IPS-18a (cell line): ENCODE measurements at regions not wholly inside any gene's neighbourhood (a gene's known extent, or its start where the extent isn't known, plus 50 kb on each side); places are given as distances from the start of the nearest gene placed in this dataset.

Source experiments
- H3K27ac ChIP-seq: one replicate; pipeline ENCODE4 v1.5.1; 2013; ENCODE audit warnings: low read length
- H3K27me3 ChIP-seq: one replicate; pipeline ENCODE4 v1.6.1; 2013; ENCODE audit warnings: mild to moderate bottlenecking, low read length; ENCODE audit not compliant: control insufficient read depth, insufficient read depth
- H3K36me3 ChIP-seq: one replicate; pipeline ENCODE4 v1.6.1; 2013; ENCODE audit warnings: low read depth, low read length; ENCODE audit not compliant: control insufficient read depth
- H3K4me1 ChIP-seq: one replicate; pipeline ENCODE4 v1.6.1; 2013; ENCODE audit warnings: low read depth, low read length; ENCODE audit not compliant: control insufficient read depth
- H3K4me3 ChIP-seq: one replicate; pipeline ENCODE4 v1.5.1; 2013; ENCODE audit warnings: low read length
- H3K9ac ChIP-seq: one replicate; pipeline ENCODE4 v1.6.1; 2013; ENCODE audit warnings: mild to moderate bottlenecking, low read length, moderate library complexity
- H3K9me3 ChIP-seq: one replicate; pipeline ENCODE4 v1.6.1; 2013; ENCODE audit warnings: low read depth, low read length; ENCODE audit not compliant: control insufficient read depth

DNA sequence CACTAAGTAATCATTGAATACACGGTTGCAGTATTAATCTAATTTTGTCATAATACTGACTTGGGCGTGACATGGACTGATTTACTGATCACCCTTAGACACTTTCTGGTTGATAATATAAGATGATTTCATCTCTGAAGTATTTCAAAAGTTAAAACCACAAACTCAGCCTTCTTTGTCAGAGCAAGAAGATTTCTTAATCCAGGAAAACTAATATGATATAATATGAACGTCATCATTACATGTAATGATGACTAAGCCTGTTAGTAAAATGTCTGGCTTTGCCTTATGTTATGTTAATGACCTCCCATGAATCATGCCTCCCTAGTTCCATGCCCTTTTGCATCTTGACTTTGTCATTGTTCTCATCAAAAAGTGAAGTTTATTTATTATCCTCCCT, 1325.0 kb upstream of the CDH2 start:
- Histone ChIP-seq H3K36me3 (no peaks in the 10 kb centered on the region), H3K4me3 (no peak overlapping the region), H3K9ac (no peak overlapping the region), H3K27ac (no peak overlapping the region), H3K4me1 (no peaks in the 10 kb centered on the region), H3K27me3 (no peaks in the 10 kb centered on the region), H3K9me3 (no peaks in the 10 kb centered on the region)

DNA sequence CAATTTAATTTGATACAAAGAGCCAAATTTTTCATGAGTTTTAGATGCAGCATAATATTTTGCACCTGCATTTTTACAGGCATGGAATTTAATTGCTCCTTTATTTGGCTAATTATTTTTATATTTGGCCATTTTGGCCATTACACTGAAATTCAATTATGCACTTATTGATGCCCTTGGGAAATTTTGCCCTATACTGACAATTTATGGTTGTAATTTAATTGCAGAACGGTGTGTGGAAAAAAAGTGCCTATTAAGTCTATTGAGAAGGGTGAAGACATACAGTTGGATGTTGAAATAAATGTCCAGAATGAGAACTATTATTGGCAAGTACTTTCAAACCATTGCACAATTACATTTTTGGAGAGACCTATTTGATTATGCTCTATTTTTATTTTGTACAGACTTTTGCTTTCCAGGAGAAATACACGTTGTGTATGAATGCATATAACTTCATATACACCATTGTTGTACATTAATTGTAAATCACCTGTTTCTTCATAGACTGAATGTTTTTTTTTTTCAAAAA, 1319.3 kb upstream of the CDH2 start:
- H3K4me3 ChIP-seq = no peak overlapping the region
- no peaks in the 10 kb centered on the region for H3K36me3 ChIP-seq
- H3K27ac ChIP-seq = no peak overlapping the region
- H3K9me3 ChIP-seq = no peaks in the 10 kb centered on the region
- no peaks in the 10 kb centered on the region for H3K27me3 ChIP-seq
- no peak overlapping the region for H3K9ac ChIP-seq
- H3K4me1 ChIP-seq = peaks cover 3% of the 10 kb centered on the region

DNA sequence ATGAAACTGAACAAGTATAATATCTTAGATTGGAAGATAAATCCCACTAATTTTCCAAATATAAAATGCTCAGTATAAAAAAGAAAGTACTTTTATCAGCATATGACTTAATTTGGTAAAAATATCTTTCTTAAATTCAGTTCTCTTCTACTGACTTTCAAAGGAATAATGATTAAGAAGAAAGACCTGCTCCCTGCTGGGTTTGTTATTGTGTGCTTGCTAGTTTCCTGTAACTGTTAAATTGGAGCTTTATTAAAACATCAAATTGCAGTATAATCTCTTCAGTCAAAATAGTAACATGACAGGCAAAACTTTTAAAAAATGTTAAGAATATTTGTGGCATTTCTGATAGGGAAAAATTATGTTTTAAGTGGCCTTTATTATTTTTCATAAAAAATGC, 1317.4 kb upstream of the CDH2 start:
- H3K4me3 ChIP-seq = no peak overlapping the region
- no peaks in the 10 kb centered on the region for H3K27me3 ChIP-seq
- no peak overlapping the region for H3K9ac ChIP-seq
- no peaks in the 10 kb centered on the region for H3K9me3 ChIP-seq
- H3K4me1 ChIP-seq = peaks cover 3% of the 10 kb centered on the region
- H3K36me3 ChIP-seq = no peaks in the 10 kb centered on the region
- H3K27ac ChIP-seq = no peak overlapping the region

DNA sequence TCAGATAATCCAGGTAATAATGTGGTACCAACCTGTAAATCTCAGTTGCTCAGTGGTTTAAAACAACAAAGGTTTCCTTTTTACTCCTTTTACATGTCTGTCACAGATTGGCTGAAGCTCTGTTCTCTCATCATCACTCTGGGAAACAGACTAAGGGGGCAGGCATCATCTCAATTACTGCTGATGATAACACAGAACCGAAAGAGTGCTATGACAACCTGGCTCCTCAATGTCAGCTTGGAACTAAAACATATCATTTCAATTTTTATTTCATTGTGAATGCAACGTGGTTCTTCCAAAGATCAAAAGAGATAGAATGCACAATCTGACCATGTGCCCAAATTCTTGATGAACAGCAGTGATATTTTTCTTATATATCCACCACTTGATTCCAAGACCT, 1315.0 kb upstream of the CDH2 start:
- no peak overlapping the region for H3K4me3 ChIP-seq
- H3K4me1 ChIP-seq = peaks cover 3% of the 10 kb centered on the region
- H3K9me3 ChIP-seq = no peaks in the 10 kb centered on the region

DNA sequence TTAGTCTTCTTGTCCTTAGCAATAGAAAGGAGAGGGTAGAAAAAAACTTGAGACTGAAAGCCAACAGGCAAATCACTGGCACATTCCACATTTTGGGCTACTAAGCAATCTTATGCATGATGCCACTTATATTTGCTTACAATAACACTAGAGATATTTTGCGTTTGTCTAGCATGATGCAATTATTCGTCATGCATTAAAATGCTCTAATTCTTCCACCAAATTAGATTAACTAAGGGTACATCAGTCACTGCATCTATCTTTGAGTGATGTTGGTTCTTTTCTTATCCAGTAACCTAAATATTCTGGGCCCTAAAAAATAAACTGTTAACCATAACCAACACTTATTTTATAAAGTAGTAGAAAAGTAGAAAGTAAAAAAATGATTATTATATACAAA, 1311.7 kb upstream of the CDH2 start:
- Histone ChIP-seq H3K27me3 (no peaks in the 10 kb centered on the region), H3K36me3 (no peaks in the 10 kb centered on the region)

More for the DNA sequence above, 1315.0 kb upstream of the CDH2 start:
- H3K27me3 ChIP-seq = no peaks in the 10 kb centered on the region
- H3K9ac ChIP-seq = no peak overlapping the region
- H3K36me3 ChIP-seq = no peaks in the 10 kb centered on the region
- no peak overlapping the region for H3K27ac ChIP-seq

DNA sequence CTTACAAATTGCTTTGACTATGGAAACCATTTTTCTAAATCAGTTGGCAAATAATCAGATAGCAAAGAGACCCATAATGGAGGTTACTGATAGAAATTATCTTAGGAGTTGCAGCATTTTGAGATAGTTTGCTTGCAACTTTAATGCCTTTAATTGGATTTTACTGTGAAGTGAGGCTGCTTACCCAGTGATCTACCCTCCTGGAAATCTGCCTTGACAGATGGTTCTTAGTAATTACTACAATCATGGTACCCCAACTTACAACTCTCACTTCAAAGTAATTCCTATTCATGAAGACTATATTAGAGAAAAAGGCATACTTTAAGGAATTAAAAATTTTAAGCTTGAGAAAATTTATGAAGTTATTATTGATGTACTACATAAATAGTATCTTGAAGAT, 1288.6 kb upstream of the CDH2 start:
- no peaks in the 10 kb centered on the region for H3K4me1 ChIP-seq
- no peaks in the 10 kb centered on the region for H3K9me3 ChIP-seq
- no peak overlapping the region for H3K27ac ChIP-seq
- H3K4me3 ChIP-seq = no peak overlapping the region
- H3K36me3 ChIP-seq = no peaks in the 10 kb centered on the region
- no peaks in the 10 kb centered on the region for H3K27me3 ChIP-seq
- no peak overlapping the region for H3K9ac ChIP-seq

More for the DNA sequence above, 1311.7 kb upstream of the CDH2 start:
- H3K9ac ChIP-seq = no peak overlapping the region
- no peaks in the 10 kb centered on the region for H3K4me1 ChIP-seq
- no peak overlapping the region for H3K27ac ChIP-seq
- H3K9me3 ChIP-seq = no peaks in the 10 kb centered on the region
- no peak overlapping the region for H3K4me3 ChIP-seq

DNA sequence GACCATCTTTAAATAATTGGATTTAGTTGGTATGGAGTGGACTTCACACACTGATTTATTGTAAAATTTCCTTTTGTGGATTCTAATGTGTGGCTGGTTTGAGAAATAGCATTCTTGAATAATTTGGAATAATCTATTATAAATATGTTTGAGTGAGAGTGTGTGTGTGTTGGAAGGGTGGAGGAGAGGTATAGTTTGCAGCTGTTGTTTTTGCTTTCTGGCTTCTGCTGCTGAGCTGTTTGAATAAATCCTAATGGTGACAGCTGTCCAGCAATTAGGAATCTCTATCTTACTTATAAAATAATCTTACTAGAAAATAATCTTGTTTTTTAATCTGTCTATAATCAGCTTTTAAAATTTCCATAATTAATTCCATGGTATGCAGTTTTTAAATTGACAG, 1283.0 kb upstream of the CDH2 start:
- Histone ChIP-seq H3K4me3 (no peak overlapping the region), H3K9ac (no peak overlapping the region), H3K4me1 (no peaks in the 10 kb centered on the region), H3K9me3 (no peaks in the 10 kb centered on the region), H3K36me3 (no peaks in the 10 kb centered on the region), H3K27me3 (no peaks in the 10 kb centered on the region), H3K27ac (no peak overlapping the region)

DNA sequence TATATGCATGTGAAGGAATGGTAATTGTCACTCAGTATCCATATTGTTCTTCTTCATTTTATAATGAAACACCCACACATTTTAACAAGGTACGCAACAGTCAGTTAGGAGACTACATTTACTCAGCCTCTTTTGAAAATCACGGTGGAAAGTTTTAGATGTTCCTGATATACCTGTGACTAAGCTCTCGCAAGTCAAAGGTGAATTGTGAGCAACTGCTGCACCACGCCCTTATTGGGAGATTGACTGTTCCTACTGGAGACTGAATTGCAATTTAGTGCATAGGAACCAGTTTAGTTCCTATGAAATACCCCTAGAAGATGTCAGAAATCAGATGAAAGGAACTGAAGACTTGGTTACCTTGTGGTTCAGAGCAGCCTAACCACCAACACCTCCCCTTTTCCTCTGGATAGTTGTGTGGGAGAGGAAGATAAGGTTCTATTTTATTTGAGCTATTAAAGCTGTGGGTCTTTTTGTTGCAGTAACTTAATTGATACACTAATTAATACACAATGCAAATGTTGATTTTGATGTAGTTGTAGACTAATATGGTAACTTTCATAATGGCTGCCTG, 1280.5 kb upstream of the CDH2 start:
- Histone ChIP-seq H3K27ac (no peak overlapping the region), H3K27me3 (no peaks in the 10 kb centered on the region), H3K4me3 (no peak overlapping the region), H3K4me1 (no peaks in the 10 kb centered on the region), H3K9me3 (no peaks in the 10 kb centered on the region), H3K9ac (no peak overlapping the region), H3K36me3 (no peaks in the 10 kb centered on the region)

DNA sequence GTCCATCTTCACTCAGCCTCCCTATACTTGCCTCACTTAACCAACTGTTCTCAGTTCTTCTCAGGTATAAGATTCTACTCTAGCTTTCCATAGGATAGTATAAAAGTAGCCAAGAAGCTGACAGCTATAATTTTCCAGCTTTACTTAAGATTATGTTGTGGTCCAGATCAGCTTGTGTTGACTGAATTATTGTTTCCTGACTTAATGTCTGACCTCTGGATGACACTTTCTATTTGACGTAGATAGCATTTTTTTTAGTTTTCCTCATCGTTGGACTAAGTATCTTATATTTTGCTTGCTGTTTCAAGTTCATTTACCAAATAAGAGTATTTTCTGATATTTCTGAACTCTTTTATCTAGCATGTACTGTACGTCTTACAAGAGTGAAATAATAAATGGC, 1272.5 kb upstream of the CDH2 start:
- H3K4me1 ChIP-seq = no peaks in the 10 kb centered on the region
- H3K4me3 ChIP-seq = no peak overlapping the region
- H3K27ac ChIP-seq = no peak overlapping the region
- H3K9ac ChIP-seq = no peak overlapping the region
- no peaks in the 10 kb centered on the region for H3K36me3 ChIP-seq
- H3K27me3 ChIP-seq = no peaks in the 10 kb centered on the region
- no peaks in the 10 kb centered on the region for H3K9me3 ChIP-seq

DNA sequence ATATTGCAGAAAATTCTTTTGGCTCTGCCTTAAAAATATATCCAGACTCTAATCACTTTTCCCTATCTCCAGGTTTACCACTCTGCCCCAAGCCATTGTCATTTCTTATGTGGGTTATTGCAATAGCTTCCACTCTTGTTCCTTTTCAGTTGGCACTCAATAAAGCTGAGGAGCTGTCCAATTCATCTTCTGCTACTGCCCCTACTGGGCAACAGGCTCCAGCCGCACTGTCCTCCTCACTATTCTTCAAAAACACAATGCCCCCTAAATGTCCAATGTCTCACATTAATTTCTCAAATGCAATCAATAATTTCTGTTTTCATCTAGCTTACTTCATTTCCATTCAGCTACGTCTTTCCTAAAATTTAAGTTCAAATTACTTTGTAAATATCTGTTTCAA, 1262.5 kb upstream of the CDH2 start:
- Histone ChIP-seq H3K9me3 (no peaks in the 10 kb centered on the region), H3K27ac (no peak overlapping the region), H3K36me3 (no peaks in the 10 kb centered on the region), H3K9ac (no peak overlapping the region), H3K4me3 (no peak overlapping the region), H3K4me1 (no peaks in the 10 kb centered on the region), H3K27me3 (no peaks in the 10 kb centered on the region)

DNA sequence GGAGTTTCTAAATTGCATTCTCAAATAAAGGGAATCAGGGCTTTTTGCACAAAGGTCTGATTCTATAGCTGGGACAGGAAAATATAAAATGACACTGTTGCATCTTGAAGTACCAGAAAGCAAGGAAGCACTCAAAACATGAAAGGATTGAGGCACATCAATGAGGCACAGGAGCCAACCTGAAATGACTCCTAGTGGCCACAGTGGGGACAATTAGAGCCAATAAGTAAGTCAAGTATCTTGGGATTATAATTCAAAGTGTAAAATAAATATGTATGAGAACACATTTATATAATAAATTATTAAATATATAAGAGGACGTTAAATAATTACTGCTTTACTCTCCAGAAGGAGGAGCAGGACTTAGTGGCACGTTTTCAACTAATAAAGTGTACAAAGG, 1259.5 kb upstream of the CDH2 start:
- Histone ChIP-seq H3K4me3 (no peak overlapping the region), H3K4me1 (no peaks in the 10 kb centered on the region), H3K9me3 (no peaks in the 10 kb centered on the region), H3K27ac (no peak overlapping the region), H3K9ac (no peak overlapping the region), H3K27me3 (no peaks in the 10 kb centered on the region), H3K36me3 (no peaks in the 10 kb centered on the region)

DNA sequence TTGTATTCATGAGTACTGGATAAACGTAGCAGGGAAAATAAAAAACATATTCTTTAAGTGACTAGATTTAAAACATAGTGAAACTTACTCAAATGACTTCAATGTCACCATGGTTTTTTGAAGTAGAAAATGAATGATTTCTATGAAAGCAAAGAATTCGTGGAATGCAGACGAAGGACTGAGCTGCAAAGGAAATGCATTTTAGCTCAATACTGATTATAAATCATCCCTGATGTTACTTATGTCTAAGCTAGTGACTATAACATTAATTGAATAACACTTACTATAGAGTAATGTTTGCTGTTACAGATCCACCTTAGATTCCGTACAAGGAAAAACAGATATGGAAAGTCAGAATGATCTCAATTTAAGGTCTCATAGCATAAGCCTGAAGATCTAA, 1257.7 kb upstream of the CDH2 start:
- no peaks in the 10 kb centered on the region for H3K9me3 ChIP-seq
- H3K36me3 ChIP-seq = no peaks in the 10 kb centered on the region
- no peaks in the 10 kb centered on the region for H3K27me3 ChIP-seq
- no peak overlapping the region for H3K27ac ChIP-seq
- H3K4me1 ChIP-seq = no peaks in the 10 kb centered on the region
- no peak overlapping the region for H3K4me3 ChIP-seq
- H3K9ac ChIP-seq = no peak overlapping the region
